ENCODE measurements at regions not wholly inside any gene's neighbourhood (a gene's known extent, or its start where the extent isn't known, plus 50 kb on each side); places are given as distances from the start of the nearest gene placed in this dataset.

GRCh38 chr19:13700621-13701020 is 63.7 kb upstream of the MRI1 start:
- Histone ChIP-seq H3K4me1 (no peaks in the 10 kb centered on the region), H3K36me3 (replicated peaks in 1 of 2; ENCODE audit: insufficient read depth in 1 of 2, low read depth in 2 of 2) (no peaks in the 10 kb centered on the region), H3K27ac (no peak overlapping the region), H3K4me3 (no peak overlapping the region), H3K9me3 (no peaks in the 10 kb centered on the region), H3K27me3 (no peaks in the 10 kb centered on the region)
- DNase-seq (no peak), ATAC-seq (no peak)
- intact Hi-C loops (cut with DNase I): no loop called here
- 60 to 61% methylated on average over 8 of the region's 8 CpGs for WGBS, 2 donors
- TF ChIP-seq POLR2A (IDR thresholded peaks at IDR 0.05): no peak

GRCh38 chr19:13699786-13700185 is 64.5 kb upstream of the MRI1 start:
- no peak overlapping the region for H3K4me3 ChIP-seq
- intact Hi-C loops (cut with DNase I): no loop called here
- H3K27me3 ChIP-seq: no peaks in the 10 kb centered on the region
- no peaks in the 10 kb centered on the region for H3K9me3 ChIP-seq
- WGBS, 2 donors: 21 to 33% methylated on average over 4 of the region's 4 CpGs
- H3K27ac ChIP-seq: no peak overlapping the region
- TF ChIP-seq CTCF (IDR thresholded peaks at IDR 0.05): no peak
- TF ChIP-seq POLR2A (IDR thresholded peaks at IDR 0.05): no peak
- H3K4me1 ChIP-seq: no peaks in the 10 kb centered on the region
- H3K36me3 ChIP-seq (replicated peaks in 1 of 2; ENCODE audit: insufficient read depth in 1 of 2, low read depth in 2 of 2): no peaks in the 10 kb centered on the region
- DNase-seq (no peak), ATAC-seq (no peak)

- no peak for DNase-seq
- Histone ChIP-seq H3K27ac (no peak overlapping the region), H3K4me1 (no peaks in the 10 kb centered on the region), H3K27me3 (no peaks in the 10 kb centered on the region), H3K36me3 (replicated peaks in 1 of 2; ENCODE audit: insufficient read depth in 1 of 2, low read depth in 2 of 2) (no peaks in the 10 kb centered on the region), H3K4me3 (no peak overlapping the region), H3K9me3 (no peaks in the 10 kb centered on the region)
- 57 to 71% methylated on average over 1 of the region's 1 CpG for WGBS, 2 donors
- intact Hi-C loops (cut with DNase I): no loop called here
- TF ChIP-seq POLR2A (IDR thresholded peaks at IDR 0.05) (no peak), CTCF (IDR thresholded peaks at IDR 0.05) (no peak)
- ATAC-seq: no peak
Observed at GRCh38 chr19:13696839-13697238, 67.5 kb upstream of the MRI1 start.

DNA sequence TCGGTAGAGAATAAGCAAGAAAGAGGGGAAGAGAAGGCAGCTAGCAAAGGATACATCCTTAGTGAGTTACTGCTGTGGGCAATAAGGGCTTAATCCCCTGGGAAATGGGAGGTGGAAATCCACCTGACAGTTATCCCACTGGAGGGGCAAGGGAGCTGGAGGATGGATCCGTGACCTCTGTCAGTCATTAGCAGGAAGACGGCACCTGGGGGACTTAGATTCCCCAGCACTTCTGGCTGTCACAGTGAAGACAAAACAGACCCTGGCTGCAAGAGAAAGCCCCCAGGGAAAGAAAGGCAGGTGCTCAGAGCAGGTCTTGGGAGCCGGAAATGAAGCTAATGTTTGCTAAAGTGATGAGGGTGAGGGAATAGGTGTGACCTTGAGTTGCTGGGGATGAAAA is 70.4 kb upstream of the MRI1 start:
- ATAC-seq (no peak), DNase-seq (no peak)
- no peaks in the 10 kb centered on the region for H3K9me3 ChIP-seq
- H3K27me3 ChIP-seq: no peaks in the 10 kb centered on the region
- no peaks in the 10 kb centered on the region for H3K4me1 ChIP-seq
- H3K36me3 ChIP-seq (replicated peaks in 1 of 2; ENCODE audit: insufficient read depth in 1 of 2, low read depth in 2 of 2): no peaks in the 10 kb centered on the region
- no peak overlapping the region for H3K4me3 ChIP-seq
- intact Hi-C loops (cut with DNase I): no loop called here
- TF ChIP-seq CTCF (IDR thresholded peaks at IDR 0.05): no peak
- TF ChIP-seq POLR2A (IDR thresholded peaks at IDR 0.05): no peak
- no peak overlapping the region for H3K27ac ChIP-seq
- 37 to 52% methylated on average over 4 of the region's 4 CpGs for WGBS, 2 donors

GRCh38 chr19:13691569-13692435 is 72.5 kb upstream of the MRI1 start:
- TF ChIP-seq CTCF (IDR thresholded peaks at IDR 0.05): no peak
- Histone ChIP-seq H3K27me3 (no peaks in the 10 kb centered on the region), H3K4me3 (no peak overlapping the region), H3K27ac (no peak overlapping the region), H3K9me3 (no peaks in the 10 kb centered on the region), H3K4me1 (no peaks in the 10 kb centered on the region), H3K36me3 (replicated peaks in 1 of 2; ENCODE audit: insufficient read depth in 1 of 2, low read depth in 2 of 2) (no peaks in the 10 kb centered on the region)
- intact Hi-C loops (cut with DNase I): no loop called here
- ATAC-seq (no peak), DNase-seq (no peak)
- 41% methylated on average over 8 of the region's 8 CpGs for WGBS, 2 donors
